Endothelial cell of umbilical vein (primary cell): ENCODE measurements at regions not wholly inside any gene's neighbourhood (a gene's known extent, or its start where the extent isn't known, plus 50 kb on each side); places are given as distances from the start of the nearest gene placed in this dataset.
A peak's percentile ranks its signal among the peaks of the same experiment; 100 is the strongest.

Experiments used
- CTCF ChIP-seq, 2 donors: IDR thresholded peaks; 1 replicate in 1 of 2; 2 replicates in 1 of 2; pipeline ENCODE4 v1.5.1; 2011; ENCODE audit warnings: low read length in 2 of 2, mild to moderate bottlenecking in 2 of 2, moderate library complexity in 2 of 2, control low read depth in 1 of 2, inconsistent platforms in 1 of 2, low read depth in 1 of 2; ENCODE audit not compliant: insufficient read depth in 1 of 2; ENCODE audit errors: extremely low read depth in 1 of 2
- EZH2 ChIP-seq: IDR thresholded peaks from 2 replicates; pipeline ENCODE4 v1.6.1; 2012; ENCODE audit warnings: borderline replicate concordance, low read depth, mild to moderate bottlenecking, moderate library complexity, low read length, inconsistent platforms; ENCODE audit not compliant: severe bottlenecking
- FOS ChIP-seq: IDR thresholded peaks from 2 replicates; pipeline ENCODE4 v1.6.1; 2011; ENCODE audit warnings: mild to moderate bottlenecking, low read length, moderate library complexity, borderline replicate concordance; ENCODE audit not compliant: insufficient read depth
- MYC ChIP-seq: IDR thresholded peaks from one replicate; pipeline ENCODE4 v1.6.1; 2011; ENCODE audit warnings: mild to moderate bottlenecking, low read depth, low read length
- POLR2A ChIP-seq: IDR thresholded peaks from 2 replicates; pipeline ENCODE4 v1.6.1; 2012; ENCODE audit warnings: low read depth, mild to moderate bottlenecking, control low read depth, low read length
- POLR2AphosphoS5 ChIP-seq: IDR thresholded peaks from 2 replicates; pipeline ENCODE4 v1.6.1; 2012; ENCODE audit warnings: low read depth, mild to moderate bottlenecking, control low read depth, low read length, moderate library complexity; ENCODE audit not compliant: insufficient read depth

- TF ChIP-seq CTCF (IDR thresholded peaks at IDR 0.05; ENCODE audit: extremely low read depth in 1 of 2, insufficient read depth in 1 of 2, low read depth in 1 of 2, low read length in 2 of 2) (no peak), EZH2 (no peak), POLR2A (no peak), POLR2AphosphoS5 (no peak), MYC (no peak), FOS (peak; percentile 75)
These were observed 730.7 kb downstream of the CDH11 start for GRCh38 chr16:64391063-64391600.
